NCI-H82 (cell line): ENCODE measurements at regions not wholly inside any gene's neighbourhood (a gene's known extent, or its start where the extent isn't known, plus 50 kb on each side); places are given as distances from the start of the nearest gene placed in this dataset.

Source experiments
- DNase-seq: peaks from one replicate; lab custom pipeline; 2025; lab: John Stamatoyannopoulos, UW

DNA sequence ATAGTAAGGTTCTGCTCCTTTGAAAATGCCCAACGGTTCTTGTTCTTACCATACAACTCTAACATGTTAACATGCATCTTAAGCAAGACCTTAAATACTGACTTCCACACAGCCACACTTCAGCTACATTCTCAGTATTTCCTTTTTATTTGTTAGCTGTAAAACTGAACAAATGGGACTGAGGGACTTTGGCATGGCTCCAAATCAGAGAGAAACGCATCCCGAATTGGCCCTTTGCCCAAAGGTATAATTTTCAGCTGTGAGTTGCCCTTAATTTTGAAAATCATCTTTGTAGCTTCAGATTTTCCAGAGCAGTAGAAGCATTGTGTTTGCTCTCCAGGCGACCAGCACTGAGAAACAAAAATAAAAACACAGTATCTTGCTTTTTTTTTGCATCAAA is 56.4 kb downstream of the NEUROD6 start:
- peak; percentile 8 for DNase-seq

DNA sequence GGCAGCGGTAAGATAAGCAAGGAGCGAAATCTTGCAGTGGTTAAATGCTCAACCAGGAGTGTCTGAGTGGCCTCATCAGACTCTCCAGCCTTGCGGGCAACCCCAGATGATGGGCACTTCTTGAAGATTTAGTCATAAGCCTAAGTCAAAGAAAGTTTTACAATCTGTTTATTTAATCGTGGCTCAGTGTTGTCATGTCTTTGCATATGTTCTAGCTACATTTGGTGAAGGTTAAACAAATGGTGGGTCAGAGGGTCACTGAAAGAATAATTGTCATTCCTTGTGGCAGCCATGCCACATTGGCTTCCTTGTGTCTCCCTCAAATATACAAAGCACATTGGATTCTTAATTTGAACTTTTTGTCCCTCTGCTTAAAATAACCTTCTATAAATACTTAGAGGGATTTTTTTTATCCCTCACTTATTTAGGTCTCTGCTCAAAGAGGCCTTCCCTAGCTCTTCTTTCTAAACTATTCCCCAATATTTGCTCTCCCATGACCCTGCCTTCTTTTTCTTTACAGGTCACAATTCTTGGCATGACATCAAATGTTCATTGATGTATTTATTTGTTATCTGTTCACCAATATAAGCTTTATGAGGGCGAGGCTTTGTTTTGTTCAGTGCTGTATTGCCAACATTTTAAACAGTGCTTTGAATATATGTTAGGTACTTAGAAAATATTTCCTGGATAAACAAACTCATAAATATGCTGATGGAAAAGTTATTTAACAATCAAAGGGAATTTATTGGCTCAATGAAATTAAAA is 68.7 kb downstream of the NEUROD6 start:
- DNase-seq: no peak

DNA sequence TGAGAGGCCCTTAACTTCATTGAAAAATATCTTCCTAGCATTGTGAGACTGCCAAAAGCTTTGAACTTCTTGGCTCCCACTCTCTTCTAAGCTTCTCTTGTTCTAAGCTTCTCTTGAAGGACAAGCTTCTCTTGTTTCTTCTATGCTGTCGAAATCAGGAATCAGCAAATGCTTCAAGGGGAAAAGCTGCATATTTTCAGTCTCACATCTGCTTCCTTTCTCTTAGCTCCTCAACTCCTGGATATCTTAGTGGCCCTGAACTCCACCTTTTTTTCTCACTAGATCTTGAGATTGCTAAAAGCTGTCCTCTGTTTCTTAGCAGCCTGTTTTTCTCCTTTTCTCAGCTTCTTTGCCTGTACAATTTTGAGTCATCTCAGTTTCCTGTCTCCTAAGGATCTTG is 73.0 kb downstream of the NEUROD6 start:
- peak; percentile 3 for DNase-seq

DNA sequence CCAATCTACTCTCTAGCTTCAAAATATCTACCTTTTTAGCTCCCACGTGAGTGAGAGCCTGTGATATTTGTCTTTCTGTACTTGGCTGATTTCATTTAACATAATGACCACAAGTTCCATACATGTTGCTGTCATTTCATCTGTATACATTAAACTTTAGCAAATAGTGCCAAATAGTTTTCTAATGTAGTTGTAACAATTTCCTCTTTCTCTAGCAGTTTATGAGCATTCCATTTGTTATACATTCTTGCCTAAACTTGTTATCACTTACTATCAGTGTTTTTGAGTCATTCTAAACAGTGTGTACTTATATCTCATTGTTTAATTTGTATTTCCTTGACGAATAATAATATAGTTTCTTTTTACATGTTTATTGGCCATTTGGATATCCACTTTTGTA is 77.2 kb downstream of the NEUROD6 start:
- no peak for DNase-seq

DNA sequence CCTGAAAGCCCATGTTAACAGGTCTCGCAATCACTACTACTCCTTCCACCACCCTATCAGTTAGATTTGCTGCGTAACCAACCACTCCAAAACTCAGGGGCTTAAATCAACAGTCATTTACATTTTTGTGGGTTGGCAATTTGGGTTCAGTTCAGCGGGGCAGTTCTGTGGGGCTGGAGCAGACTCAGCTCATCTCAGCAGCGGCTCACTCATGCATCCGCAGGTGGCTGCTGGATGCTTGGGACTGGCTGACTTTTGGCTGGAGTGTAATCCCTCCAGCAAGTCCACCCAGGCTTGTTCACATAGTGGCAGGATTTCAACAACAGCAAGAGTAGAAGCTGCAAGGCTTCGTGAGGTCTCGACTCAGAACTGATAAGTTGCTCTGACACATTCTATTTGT is 79.2 kb downstream of the NEUROD6 start:
- peak; percentile 16 for DNase-seq

DNA sequence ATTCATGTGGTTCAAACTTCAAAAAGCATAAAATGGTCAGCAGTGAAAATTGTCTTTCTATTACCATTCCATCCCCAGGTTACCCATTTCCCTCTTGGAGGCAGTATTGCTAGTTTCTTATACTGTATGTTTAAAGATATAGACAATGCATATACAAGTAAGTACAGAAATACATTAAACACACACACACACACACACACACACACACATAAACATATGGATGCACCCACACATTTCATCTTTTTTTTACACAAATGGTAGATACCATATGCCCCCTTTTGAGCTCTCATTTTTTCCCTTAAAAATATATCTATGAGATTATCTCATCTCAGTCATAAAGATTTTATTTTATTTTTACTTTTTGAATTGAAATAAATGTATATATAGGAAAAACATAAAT is 79.7 kb downstream of the NEUROD6 start:
- DNase-seq: no peak

DNA sequence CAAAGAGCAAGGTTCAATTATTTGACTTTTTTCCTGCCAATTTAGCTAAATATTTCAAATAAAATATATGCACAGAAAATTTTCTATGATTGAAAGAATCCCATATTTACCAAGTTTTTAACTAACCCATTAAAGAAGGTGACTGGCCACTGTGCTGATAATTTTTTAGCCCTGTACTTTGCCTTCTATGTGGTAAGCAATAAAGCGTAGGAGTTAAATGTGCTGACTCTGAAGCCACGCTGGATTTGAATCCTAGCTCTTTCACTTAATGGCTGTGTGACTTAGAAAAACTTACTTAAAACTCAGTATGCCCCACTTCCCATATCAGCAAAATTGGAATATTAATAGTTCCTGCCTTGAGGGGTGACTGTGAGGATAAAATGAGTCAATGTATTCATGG is 82.1 kb downstream of the NEUROD6 start:
- no peak for DNase-seq

DNA sequence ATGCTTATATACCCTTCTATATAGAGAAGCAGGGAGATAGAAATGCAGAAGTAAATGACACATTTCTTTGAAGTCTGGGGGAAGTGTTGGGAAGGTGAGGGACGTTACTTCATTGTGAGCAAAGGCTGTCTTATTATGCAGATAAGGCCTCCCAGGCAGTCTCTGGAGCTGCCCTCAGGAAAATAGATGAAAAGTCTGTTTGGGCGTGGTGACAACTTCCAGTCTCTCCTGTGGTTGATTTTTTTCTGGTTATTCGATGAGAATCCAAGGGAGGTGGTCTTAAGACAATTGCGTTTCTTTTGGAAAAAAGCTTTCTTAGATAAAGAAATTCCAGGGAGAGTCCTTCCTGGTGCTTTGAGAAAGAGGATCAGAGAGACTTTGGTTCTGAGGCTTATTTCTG is 84.0 kb downstream of the NEUROD6 start:
- DNase-seq: no peak

DNA sequence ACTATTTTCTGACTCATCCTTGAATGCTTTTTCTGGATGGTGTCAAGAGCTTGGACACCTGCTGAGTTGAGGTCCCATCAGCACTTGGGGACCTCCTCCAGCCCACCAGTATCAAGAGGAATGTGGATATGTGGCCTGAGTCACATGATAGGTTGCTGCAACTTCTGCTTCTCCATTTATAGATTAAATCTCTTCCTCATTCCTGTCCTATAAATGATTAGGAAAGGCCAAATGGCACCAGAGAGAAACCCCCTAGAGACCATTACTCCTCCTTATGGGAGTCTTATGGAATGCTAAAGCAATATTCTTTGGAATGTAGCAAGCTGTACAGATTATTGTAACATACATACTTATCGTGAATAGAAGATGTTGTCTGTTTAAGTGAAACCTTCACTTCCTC is 85.6 kb downstream of the NEUROD6 start:
- DNase-seq: no peak

DNA sequence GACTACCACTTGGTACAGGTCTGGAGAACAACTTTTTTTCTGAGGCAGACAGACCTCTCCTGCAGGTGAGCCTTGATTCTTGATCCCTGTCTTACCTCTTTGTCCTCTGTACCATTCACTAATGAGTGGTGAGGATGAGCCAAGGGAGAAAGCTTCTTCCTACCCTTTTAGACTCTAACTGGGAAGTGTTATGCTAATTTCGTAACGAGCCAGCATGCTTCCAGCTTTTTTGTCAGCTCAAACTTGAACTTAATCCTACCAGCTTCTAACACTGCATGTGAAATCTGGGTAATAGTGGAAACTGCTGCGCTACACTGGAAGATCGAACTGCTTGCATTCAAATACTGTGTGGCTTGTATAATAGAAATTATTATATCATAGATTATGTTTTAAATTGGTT is 87.0 kb downstream of the NEUROD6 start:
- no peak for DNase-seq

DNA sequence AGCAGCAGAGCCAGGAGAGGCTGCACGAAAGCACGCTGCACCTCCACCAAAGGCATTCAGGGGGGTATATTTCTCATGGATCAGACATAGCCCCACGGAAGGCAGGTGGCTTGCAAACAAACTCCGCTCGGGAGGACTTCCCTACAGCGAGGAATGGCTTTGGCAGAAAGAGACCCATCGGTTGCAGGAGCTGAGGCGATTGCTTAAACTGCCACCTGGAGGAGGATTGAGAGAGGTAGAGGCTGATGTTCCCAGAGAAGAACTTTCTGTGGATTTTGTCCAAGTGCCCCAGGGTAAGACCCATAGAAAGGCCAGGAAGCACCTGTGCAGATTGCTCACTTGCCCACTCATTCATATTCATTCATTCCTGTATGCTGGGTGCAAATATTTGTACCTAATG is 89.1 kb downstream of the NEUROD6 start:
- DNase-seq: peak; percentile 4

DNA sequence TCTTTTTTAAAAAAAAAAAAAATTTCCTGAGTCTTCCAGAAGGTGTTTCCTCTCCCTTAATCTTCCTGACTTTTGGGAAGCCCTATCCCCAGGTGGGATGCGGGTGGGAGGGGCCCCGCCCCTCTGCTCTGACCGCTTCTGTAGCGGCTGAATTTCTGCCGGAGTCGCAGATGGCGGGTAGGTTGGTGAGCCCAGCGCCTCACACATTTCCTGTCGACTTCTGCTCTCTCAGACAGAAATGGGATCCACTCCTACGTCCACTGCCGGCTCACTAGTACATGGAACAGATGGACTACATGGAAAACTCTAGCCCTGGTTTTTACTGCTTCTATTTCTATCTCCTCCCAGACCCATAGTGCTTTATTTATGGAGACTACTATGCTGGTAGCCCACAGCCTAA is 90.9 kb downstream of the NEUROD6 start:
- DNase-seq: no peak

DNA sequence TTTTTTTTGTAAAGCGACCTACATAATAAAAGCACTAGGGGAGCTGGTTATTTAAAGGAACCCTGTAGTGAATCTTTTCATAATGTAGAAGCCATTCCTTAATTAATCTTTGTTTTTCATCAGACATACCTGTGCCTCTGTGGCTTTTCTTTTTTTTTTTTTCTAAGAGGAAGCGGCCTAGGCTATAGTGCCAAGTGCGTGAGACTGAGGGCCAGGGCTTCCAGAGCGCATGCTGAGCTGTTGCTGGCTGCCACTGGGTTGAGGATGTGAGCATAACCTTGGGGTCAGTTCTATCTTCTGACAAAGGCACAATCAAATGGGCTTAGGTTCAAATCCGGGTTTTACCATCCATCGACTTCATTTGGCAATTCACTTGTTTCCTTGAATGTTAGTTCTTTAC is 103.7 kb downstream of the NEUROD6 start:
- no peak for DNase-seq

DNA sequence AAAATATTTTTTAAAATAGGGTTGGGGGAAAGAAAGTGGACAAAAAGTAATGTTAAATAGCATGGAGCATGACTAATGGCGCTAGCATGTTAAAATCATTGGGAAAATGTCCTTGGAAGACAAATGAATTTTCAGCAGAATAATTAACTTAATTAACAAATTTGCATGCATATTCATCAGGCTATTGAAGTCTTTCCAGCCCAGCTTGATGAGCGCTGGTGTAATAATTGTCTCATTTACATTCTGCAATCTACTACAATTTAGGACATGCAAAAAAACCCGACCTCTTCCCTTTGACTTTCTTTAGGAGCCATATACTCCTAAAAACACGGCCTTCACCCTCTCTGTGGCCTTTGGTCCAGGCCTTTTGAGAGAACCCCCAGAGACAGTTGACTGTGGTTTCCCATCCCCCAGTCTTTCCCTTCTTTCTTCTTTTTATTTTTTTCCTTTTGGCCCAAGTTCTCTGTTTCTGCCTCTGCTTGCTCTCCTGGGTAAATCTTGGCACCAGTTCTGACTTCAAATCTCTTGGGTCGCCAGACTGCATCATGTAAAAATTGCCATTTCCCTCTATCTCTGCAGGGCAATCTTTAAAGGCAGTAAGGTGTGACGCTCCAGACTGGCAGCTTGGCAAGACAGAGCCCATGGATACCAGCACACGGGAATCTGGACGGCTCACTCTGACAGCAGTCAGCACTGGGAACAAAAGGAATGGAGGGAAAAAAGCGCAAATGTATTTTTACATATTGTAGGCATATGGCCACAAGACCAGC is 105.5 kb downstream of the NEUROD6 start:
- no peak for DNase-seq

DNA sequence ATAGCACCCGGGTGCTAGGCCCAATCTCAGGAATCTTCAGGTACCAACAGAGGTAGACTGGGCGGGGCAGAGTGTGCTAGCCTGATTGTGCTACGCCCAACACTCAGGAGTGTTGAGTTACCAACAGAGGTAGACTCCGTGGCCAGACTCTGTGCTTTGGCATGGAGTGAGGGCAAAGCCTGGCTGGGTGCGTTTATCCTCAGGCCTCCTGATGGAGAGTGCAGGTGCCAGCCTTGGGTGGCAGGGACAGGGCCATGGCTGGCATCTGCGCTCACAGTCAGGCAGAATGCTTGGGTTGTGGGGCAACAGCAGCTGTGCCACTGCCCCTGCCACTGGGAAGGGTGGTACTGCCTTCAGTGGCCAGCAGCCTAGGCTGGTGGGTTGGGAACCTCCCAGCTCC is 111.6 kb downstream of the NEUROD6 start:
- no peak for DNase-seq

DNA sequence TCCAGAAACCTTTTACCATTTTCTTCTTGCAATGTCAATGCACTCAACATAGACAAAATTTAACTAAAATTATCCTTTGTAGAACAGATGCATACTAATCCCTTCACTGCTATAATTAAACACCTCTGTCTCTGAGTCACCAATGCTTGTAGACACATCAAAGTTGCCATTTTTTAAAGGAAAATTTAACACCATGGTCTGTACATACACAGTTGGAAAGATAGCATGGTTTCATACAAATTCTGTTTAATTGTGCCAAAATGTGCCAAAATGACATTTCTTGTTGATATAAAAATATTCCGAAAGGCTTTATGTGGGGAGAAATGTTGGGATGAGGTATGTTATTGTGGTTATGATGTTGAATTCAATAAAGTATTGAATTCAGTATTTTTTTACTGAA is 125.8 kb downstream of the NEUROD6 start:
- DNase-seq: no peak

DNA sequence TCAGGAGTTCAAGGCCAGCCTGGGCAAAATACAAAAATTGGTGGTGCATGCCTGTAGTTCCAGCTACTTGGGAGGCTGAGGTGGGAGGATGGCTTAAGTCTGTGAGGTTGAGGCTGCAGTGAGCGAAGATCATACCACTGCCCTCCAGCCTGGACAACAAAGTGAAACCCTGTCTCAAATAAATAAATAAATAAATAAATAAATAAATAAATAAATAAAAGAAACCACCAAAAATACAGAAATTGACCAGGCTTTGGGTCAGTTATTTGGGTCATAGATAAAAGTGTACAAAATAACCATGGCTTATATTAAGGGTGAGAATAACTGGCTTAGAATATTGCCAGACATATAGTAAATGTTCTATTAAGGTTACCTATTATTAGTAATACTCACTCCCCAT is 129.2 kb downstream of the NEUROD6 start:
- DNase-seq: no peak

DNA sequence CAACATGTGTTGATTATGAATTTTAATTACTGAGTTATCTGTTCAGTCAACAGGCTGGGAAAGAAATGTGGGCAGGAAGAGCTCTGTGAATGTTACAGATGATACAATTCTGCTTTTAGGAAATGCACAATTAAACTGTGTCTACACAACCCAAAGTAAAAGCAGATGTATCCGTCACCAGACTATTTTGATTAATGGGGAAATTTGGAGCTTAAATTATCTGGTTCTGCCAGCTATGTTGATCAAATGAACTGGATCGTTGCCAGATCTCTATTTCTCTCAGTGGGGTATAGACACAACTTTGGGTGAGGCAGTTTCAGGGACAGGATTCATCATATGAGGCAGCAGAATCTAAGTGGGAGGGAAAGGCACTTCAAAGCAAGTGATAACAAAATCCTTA is 136.5 kb downstream of the NEUROD6 start:
- no peak for DNase-seq

DNA sequence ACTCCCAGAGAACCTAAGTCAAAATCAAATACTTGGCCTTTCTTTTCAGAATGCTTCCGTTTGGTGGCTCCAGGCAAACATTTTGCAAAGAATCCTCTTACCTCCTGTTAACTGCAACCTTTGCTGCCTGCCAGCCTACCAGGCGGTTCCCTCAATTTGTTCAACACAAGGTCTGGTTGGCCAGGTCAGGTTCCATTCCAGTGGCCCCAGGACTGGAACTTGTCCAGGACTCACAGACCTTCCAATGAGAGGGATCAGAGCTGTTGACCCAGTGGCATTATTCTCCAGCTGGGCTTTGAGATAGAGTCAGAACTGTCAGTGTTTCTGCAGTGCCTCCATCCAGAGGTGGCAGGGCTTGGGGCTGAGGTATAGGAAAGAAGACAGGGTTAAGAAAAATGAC is 137.0 kb downstream of the NEUROD6 start:
- no peak for DNase-seq

DNA sequence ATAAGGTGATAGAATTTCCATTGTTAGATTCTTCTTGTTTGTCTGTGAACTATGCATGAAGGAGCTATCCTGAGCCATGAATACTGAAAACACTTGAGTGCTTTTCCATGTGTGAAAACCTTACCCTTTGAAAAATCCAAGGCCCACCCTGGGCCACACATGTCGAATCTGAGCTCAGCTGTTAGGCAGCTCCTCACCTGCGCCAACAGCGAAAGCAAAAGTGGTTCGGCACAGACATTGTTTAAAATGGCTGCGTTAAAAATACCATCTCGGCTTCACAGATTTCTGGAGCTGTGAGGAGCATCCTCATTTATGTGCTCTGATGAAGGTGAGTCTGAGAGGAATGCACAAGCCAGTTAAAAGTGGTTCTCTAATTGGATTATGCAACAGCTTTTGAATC is 137.7 kb downstream of the NEUROD6 start:
- DNase-seq: peak; percentile 38

DNA sequence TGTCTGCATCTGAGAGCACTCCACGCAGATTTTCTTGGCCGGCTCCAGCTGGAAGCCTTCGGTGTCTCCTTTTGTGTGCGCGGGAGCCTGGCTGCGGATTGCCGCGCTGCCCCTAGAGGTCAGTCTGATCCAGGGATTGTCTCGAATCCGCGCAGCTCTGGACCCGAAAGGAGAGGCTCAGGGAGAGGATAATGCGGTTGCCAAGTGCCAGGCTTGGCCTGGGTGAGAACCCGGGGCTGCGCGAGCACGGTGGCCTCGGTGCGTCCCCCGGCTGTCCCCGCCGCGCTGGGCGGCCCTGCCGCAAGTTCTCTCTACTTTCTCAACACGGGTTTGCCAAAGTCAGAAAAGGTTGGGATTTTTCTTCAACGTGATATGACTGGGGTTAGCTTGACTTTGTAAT is 140.9 kb downstream of the ADCYAP1R1 start:
- peak; percentile 91 for DNase-seq

DNA sequence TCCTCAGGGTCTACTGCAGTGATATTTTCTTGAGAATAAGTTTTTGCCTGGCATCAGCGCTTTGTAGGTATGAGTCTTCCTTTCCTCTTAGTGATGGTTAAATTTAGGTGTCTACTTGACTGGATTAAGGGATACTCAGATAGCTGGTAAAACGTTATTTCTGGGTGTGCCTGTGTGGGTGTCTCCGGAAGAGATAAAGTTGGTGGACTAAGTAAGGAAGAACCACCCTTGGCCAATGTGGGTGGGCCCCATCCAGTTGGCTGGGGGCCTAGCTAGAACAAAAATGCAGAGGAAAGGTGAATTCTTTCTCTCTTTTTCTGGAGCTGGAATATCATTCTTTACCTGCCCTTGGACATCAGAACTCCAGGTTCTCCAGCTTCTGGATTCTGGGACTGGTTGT is 138.8 kb downstream of the ADCYAP1R1 start:
- DNase-seq: no peak

DNA sequence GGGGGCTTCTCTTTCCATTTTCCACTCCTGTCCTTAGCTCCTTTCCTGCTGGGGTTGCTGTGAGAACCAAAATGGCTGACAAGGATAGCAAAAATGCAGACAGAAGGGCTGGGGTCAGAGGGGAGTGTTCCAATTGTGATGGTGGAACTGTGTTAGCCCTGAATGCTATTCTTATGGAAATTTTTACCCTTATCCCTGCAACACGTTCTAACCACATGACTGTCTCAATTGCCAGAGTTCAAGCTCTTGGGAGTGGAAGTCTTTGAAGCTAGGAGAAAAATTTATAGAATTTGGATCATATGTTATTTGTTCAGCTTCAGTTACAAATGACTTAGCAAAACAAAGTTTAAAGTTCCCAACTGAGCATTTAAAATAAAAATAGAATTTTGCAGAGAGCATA is 134.1 kb downstream of the ADCYAP1R1 start:
- no peak for DNase-seq

DNA sequence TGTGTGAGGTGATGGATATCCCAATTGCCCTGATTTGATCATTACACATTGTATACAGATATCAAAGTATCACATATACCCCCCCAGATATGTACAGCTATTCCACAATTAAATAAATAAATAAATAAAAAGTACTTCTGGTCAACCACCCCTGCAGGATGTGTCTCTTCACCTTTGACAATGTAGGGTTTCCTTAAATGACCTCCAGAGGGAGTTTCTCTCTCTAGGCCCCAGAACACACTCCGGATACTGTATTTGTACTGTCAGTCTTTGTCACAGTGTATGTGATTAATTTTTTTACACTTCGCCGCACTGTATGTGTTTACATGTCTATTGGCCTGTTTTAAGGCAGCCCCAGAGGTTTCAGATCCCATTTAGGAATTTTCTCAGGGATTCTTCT is 123.6 kb downstream of the ADCYAP1R1 start:
- DNase-seq: peak; percentile 10
